GM18498 (cell line): ENCODE measurements at regions not wholly inside any gene's neighbourhood (a gene's known extent, or its start where the extent isn't known, plus 50 kb on each side); places are given as distances from the start of the nearest gene placed in this dataset.

Source experiments
- ATAC-seq: cut with Tn5 transposase; IDR thresholded peaks from one replicate; pipeline ENCODE4 v1.9.1; 2021; ENCODE audit warnings: mild to moderate bottlenecking, moderate library complexity; ENCODE audit not compliant: unreplicated experiment

DNA sequence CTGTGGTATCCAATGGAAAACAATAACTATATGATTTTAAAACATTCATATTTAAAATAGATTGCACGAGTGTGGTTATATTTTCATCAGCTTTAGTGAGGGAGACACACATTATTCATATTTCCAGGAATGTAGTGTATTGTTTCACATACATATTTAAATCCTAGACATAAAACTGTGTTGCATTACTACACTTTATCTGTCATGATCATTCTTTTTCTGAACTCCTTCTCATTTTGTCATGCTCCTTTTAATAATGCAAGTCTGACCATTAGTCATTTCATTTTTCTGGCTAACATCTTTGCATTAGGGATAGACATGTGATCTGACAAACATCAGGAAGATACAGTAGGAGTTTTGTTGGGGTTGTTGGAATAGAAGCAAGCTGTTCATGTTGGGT lies 1382.7 kb downstream of the PCDH7 start:
- no peak for ATAC-seq

DNA sequence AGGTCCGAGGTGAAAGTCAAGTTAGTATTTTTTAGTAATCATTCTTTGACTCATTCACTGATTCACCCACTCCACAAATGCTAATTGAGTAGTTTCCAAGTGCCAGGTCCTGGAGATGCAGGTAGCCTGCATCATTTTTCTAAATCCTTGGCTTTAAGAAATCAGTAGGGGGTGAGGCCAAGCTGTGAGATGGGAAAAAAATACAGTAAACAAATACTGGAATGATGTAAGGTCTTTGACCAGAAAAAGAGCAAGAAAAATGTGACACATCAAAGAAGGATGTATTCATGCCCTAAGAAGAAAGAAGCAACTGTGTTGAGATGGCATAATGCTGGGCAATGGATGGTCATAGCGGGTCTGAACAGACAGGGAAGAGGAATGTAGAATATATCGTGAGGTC lies 1386.6 kb downstream of the PCDH7 start:
- no peak for ATAC-seq

DNA sequence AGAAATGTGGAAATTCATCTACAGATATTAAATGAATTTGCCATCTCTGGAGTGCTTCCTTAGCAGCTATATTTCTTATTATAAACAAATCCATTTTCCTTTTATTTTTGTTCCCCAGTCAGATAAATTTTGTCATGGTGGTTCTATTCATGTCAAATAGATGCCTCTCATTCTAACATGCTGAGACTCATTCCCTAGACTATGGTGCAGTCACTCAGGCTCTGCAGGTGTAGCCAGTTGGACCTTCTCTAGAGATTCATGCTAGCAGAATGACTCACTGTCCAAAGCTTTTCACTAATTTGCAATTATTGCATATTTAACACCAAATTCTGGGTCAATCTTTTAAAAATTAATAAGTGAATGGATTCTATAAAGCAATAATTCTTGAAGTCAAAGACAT lies 1392.7 kb downstream of the PCDH7 start:
- no peak for ATAC-seq

DNA sequence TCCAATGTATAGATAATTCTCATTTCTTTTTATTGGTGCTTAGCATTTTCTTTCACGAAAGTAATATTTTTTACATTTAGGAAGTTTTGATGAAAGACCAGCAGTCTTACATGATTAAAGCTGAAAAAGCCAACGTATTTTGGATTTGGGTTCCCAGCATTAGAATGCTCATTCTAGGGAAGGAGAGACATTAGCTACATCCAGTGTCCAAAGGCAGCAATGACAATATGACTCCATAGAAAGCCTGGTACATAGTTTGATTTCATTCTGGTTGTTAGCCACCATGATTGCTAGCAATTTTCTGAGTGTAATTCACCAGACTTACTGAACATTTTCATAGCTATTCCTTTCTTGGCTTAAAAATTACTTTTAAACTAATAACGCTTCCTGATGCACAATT lies 1397.5 kb downstream of the PCDH7 start:
- no peak for ATAC-seq

DNA sequence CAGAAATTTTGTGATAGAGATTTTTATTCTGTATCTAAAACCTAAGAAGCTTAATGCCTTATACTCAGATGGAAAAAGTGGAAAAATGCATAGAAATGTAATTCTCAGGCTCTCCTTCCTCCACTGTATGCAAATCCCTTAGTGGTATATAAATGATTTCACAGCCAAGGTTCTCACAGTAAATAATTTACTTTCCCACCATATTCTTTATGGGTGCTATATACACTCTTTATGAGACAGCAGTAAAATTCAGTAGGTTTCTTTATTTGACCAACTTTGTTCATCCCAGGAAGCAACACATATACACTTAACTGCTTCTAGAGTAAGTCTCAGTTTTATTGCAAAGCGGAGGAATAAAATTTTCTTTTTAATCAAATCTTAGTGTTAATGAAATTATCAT lies 1399.7 kb downstream of the PCDH7 start:
- ATAC-seq = no peak

DNA sequence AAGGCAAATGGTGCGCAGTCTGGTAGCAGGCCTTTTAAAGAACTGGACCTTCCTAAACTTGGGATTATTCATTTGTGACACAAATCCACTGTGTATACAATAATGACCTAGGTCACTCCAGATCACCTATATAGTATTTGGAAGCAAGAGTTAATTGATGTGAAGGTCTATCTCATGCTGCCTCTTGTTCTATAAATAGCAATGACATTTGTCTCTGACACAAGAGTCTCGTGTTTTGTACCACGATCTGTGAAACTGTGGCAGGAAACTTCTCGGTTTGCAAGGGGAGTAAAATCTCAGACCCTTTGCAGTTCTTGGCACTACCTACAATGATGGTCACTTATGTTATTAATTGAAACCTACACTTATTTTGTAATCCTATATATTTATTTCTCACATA lies 1408.4 kb downstream of the PCDH7 start:
- ATAC-seq = no peak

DNA sequence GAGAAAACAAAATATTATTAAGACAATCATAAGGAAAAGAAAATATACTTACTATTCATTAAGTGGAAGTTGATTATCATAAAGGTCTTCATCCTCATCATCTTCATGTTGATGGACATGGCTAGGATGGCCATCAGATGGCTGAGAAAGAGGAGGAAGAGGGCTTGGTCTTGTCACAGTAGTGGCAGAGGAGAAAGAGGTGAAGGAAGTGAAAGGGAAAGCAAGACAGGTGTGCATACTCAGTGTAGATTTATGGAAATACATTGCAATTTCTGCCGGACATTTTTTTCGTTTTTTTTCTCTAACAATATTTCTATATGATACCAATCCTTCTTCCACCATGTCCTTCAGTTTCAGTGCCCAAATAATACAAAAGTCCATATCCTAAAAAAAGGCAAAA lies 1409.8 kb downstream of the PCDH7 start:
- no peak for ATAC-seq

DNA sequence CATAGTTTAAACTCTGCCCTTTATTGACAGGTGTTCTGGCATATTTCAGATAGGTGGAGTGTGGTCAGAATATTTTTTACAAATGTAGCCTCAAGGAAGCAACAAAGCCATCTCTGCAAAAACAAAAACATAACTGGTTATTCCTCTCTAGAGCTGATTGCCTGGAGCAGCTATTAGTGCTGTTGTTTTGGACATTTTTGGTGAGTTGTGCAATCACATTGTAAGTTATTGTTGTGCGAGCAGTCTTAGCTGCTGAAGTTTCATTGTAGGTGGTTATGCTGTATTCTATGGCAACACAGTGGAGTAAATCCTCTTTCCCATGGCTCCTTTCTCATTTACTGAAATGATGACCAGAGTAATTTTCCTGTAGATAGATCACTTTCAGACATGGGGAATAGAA lies 1413.0 kb downstream of the PCDH7 start:
- ATAC-seq = no peak

DNA sequence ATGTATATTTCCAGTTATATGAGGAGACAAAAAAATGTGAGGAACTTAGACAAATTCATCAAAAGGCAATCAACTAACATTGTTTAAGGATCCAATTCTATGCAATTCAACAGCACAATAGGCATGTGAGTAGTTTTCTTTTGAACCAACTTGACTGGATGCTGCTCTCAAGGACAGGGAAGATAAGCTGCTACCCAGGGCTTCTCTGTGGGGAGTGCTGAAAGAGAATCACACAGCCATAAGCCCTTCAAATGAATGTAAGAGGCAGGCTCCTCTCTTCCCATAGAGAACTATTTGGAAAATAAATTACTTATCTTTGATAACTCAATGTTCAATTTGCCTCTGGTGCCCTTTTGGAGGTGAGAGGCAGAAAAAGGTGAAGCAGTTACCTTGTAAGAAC lies 1413.6 kb downstream of the PCDH7 start:
- no peak for ATAC-seq

DNA sequence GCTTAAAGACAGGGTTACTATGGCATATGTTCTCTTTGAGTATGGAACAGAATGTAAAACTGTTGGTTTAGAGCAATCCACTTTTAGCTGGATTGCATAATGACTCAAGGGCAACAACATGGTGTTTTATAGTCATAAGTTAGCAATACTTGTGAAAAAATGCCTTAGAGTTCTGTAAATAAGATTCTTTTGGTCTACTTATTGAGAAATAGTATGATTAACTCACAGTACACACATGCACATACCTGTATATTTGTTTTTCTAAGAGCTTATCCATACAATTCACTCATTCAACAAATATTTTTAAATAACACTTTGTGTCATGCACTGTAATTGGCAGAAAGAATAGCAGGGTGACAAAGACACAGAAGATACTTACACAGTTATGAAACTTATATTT lies 1415.5 kb downstream of the PCDH7 start:
- ATAC-seq = no peak

DNA sequence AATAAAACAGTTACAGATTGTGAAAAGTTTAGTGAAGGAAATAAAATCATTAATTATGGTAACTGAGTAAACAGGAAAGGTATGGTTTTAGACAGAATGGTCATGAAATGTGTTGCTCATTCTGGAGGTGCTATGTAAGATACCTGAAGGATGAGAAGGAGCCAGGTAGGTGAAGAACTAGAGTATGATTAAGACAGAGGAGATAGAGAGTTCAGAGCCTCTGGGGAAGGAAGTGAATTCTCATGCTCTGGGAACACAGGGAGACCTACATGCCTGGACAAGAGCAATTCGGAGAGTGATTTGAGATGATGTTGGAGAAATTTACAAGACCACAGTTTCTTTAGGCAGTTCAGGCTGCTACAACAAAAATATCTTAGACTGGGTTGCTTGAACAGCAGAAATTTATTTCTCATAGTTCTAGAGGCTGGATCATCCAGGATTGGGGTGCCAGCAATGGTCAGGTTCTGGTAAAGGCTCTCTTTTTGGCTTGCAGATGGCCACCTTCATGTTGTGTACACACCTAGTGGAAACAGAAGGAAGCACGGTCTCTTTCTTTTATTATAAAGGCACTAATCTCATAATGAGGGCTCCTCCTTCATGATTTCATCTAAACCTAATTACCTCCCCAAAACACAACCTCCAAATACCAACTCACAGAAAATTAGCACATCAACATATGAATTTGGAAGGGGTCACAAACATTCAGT lies 1416.1 kb downstream of the PCDH7 start:
- ATAC-seq = no peak

DNA sequence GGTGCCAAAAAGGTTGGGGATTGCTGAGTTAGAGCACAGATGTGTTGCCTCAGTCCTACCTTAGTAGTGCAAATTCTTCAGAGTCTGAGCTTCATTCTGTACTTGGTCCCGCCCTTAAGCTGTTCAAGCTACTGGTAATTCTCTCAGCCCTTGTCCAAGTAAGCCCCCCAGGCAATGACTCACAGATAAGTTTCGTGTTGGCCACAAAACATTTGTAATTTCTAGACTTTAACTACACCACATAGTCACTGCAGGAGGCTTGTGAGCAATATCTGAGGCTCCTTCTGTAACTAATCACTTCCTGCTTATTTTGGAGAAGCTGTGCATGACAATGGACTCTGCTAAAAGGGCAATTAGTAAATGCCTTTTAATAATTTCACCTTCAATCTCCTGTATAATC lies 1420.5 kb downstream of the PCDH7 start:
- no peak for ATAC-seq

DNA sequence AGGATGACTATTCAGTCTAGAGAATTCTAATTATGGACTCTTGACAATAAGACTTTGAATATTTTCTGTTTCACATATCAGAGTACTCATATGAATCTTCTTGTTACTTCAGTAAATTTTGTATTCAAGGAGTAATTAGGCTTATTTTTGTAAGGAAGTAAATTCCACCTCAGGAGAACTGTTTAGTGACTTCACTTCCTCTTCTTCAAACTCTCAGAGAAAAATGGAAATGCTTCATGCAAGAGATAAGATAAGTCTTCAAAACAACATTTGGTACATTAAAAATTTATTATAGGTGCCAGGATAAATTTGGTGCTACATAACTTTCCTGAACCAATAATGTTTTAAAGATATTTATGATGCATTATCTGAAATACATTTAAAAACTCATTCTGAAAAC lies 1421.9 kb downstream of the PCDH7 start:
- no peak for ATAC-seq

DNA sequence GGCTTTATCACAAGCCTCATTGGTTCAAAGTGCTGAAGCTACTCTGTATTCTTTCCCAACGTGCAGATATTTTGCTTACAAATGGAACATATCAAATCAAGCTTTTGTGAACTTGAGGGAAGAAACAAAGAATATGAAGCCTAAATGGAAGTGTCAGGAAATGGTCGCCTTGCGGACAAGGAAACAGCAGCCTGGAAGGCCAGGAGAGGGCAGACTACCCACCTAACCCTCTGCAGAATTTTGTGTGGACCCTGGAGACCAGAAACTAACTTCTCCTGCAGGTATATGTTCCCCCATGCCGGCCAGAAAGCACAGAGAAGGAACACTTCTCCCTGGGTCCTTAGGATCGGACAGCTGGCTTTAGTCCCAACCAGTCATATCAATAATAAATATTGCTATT lies 1425.8 kb downstream of the PCDH7 start:
- ATAC-seq = no peak

DNA sequence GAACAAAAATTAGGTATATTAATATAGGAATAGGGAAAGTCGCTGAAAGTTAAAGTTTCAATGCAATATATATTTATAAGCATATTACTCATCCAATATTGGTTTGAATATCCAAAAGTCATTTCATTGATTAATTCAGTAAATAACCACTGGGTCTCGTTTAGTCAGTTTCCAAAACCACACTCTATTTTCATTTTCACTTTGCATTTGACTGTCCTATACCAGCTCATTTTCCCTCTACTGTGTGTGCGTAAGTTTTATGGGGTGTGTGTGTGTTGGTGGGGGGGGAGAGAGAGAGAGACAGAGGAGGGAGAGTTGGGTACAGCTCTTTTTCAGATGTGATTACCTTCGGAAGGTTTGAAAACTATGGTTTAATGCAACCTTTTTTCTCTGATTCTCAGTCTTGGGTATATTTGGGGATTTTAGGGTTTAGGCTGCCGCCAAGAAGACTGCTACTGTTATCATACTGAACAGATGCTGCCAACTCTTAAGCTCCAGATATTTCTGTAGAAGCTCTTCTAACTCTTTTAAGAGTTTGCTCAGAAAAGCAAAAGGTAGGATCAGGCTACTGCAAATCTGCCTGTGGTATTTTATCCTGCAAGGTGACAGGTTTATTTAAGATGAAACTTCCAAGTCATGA lies 1427.4 kb downstream of the PCDH7 start:
- ATAC-seq = no peak

DNA sequence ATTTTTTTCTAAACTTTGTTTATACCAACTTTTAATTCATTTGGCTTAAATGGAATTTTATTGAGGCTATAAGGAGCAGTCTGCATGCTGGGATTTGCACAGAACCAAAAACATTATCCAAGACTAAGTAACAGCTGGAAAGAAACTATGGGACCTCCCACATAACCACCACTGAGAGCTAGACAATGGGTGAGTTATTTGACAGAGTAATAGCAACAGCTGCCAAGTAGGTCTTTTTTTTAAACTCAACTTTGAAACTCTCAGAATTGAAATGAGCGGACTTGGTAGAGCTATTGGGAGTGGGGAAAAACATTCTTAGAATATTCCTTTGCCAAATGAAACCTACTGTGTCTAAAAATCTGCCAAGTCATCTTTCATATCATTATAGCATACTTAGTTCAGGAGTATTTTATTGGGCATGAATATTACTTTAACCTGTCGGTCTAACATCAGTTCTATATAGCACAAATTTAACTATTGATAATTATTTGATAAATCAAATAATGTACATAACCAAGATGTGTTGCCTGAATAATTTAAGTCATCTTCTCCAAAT lies 1428.0 kb downstream of the PCDH7 start:
- ATAC-seq = no peak

DNA sequence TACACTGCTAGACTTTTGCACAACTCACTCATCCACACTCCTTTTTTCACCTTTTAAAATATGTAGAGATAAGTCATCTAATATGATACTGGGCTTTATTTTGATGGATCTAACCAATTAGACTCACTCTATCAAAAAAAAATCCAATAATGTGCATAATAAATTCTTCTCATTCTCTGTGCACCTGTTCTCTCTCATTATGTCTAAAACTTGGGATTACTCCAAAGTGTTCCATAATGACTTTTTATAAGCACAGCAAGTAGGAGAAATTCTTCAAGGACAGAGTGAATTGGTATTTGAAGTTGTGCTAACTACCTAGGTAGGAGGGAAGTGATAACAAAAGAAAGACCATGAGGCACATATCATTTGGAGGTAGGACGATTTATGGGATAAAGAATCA lies 1438.8 kb downstream of the PCDH7 start:
- ATAC-seq = no peak

DNA sequence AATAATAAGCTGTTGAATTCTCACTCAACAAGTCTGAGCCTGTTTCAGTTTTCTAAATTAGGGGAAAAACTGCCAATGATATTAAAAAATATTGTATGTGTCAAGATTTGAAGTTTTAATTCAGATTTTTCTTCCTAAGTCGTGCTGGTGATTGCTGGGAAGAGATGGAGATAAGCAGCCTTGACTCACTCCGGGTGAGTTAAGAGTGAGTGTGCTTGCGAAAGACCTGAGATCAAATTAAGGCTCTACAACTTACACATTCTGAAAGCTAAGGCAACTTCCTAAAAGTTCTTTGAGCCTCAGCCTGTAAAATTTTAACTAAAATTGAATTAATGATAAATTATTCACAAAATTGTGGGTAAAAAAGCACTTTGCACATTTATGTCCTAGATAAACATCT lies 1441.2 kb downstream of the PCDH7 start:
- no peak for ATAC-seq

DNA sequence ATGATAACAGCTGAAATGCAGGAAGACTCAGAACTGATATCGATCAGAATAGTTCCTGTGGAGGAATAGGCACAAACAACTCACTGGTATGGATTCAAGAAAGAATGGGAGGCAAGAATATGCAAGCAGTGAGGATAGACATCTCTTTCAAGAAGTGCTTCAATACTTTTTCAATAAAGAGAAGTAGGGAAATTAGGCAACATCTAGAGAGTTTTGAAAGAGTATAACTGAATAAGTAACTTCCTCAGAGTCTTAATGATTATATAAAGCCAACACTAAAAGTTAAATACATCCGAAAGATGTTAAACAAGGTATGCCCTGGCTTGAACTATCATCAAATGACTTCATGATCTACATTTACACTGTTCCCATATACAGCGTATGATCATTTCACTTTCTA lies 1443.0 kb downstream of the PCDH7 start:
- no peak for ATAC-seq

DNA sequence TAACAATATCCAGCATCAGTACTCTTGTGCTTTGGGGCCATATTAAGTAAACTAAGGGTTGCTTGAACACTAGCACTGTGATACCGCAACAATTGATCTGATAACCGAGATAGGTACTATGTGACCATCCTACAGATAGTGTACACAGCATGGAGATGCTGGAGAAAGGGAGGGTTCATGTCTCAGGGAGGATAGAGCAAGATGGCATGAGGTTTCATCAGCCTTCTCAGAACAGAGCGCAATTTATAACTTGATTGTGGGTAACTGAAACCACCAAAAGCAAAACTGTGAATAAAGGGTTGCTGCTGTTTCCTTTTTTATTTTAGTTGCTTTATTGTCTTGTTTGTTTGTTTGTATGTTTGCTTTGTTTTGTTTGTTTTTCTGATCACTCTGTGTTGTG lies 1449.7 kb downstream of the PCDH7 start:
- no peak for ATAC-seq

DNA sequence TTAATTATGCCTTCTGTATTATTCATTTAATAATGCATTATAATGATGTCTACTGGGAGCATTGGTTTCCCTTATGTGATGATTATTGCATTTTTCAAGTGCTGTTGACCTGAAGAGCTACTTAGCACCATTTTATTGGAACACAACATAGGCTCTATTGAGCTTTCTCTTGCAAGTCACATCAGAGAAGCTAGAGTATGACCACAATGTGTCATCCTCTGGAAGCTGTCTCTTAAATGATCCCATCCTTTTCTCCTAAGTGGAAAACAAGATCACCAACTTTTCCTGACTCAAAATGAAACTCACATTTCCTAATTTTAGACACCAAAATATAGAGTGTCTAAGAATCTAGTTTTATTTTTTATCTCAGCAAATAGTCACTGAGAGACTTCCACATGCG lies 1451.9 kb downstream of the PCDH7 start:
- no peak for ATAC-seq

DNA sequence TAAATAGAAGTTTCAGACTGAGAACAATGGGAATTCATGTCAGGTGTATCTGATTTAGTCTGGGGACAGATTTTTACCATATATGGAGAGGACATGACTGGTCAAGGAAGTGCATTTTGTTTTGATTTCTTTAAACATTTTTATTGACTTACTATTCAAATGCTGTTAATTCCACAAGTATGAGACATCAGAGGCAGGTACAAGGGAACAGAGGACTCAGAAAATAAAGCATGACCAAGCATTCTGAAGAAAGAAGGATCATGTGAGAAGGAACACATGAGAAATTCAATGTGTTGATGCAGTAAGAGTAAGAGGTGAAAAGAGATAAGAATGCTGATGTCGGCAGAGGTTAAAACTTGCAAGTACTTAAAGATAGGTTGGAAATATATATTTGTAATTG lies 1452.6 kb downstream of the PCDH7 start:
- ATAC-seq = no peak

DNA sequence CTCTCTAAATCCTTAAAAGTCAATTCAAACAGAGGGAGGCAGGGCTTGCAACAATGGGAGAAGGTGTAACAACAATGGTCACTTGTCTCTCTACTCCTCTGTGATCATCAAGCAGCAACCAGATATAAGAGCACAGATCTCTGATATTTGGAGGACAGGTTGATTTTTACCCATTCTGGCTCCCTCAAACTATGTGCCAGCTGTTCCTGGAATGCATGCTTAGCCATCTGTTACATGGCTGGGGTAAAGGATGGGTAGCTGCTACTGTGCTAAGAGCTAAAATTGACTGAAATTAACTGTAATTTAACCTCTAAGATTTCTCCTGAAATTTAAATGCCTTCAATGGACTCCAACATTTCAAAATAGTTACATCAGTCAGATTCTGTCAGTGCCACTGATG lies 1459.9 kb downstream of the PCDH7 start:
- no peak for ATAC-seq
